IMR-90 (cell line): ENCODE measurements at regions not wholly inside any gene's neighbourhood (a gene's known extent, or its start where the extent isn't known, plus 50 kb on each side); places are given as distances from the start of the nearest gene placed in this dataset.
A peak's percentile ranks its signal among the peaks of the same experiment; 100 is the strongest.

Experiments
- ATAC-seq: fragments of 200-7000 bp; cut with Tn5 transposase; 2 replicates; pipeline ENCODE4 v1.9.1; 2020; ENCODE audit warnings: low read depth, mild to moderate bottlenecking, moderate library complexity
- BruUV-seq: library from RNA; stranded (reverse); fragments of 400-500 nt; replicated peaks from 2 replicates; lab custom pipeline; 2021; lab: Mats Ljungman, UMichigan
- CTCF ChIA-PET: fragments of 300-600 bp; formaldehyde crosslinking; extraction: SDS; loops from one replicate; lab custom pipeline; 2021; ENCODE audit warnings: antibody characterized with exemption; lab: Yijun Ruan, JAX
- POLR2A ChIA-PET: fragments of 300-600 bp; sonication (Branson Sonifier 250); formaldehyde crosslinking; loops from one replicate; lab custom pipeline; 2022; ENCODE audit warnings: antibody characterized with exemption; ENCODE audit not compliant: unreplicated experiment; lab: Charles Lee
- DNase-seq: peaks from one replicate; pipeline ENCODE4 v3.0.0; 2013
- H2AFZ ChIP-seq: replicated peaks from 2 replicates; pipeline ENCODE3; 2013; ENCODE audit warnings: low read length, mild to moderate bottlenecking; ENCODE audit not compliant: poor library complexity
- H2AK5ac ChIP-seq: 2 replicates; pipeline ENCODE4 v1.6.1; 2013; ENCODE audit warnings: low read depth, low read length, inconsistent platforms
- H2AK9ac ChIP-seq: replicated peaks from 2 replicates; pipeline ENCODE3; 2013; ENCODE audit warnings: mild to moderate bottlenecking, low read depth, low read length, moderate library complexity; ENCODE audit not compliant: poor library complexity
- H2BK120ac ChIP-seq: 2 replicates; pipeline ENCODE4 v1.6.1; 2013; ENCODE audit warnings: low read depth, low read length, inconsistent platforms
- H2BK15ac ChIP-seq: 3 replicates; pipeline ENCODE4 v1.6.1; 2013; ENCODE audit warnings: low read depth, low read length, inconsistent platforms
- H2BK20ac ChIP-seq: 2 replicates; pipeline ENCODE4 v1.6.1; 2013; ENCODE audit warnings: low read depth, mild to moderate bottlenecking, inconsistent platforms, low read length, moderate library complexity
- H2BK5ac ChIP-seq: 2 replicates; pipeline ENCODE4 v1.6.1; 2013; ENCODE audit warnings: mild to moderate bottlenecking, low read depth, low read length, inconsistent platforms; ENCODE audit not compliant: poor library complexity, severe bottlenecking
- H3K14ac ChIP-seq: replicated peaks from 2 replicates; pipeline ENCODE4 v1.6.1; 2013; ENCODE audit warnings: low read depth, low read length, inconsistent platforms
- H3K18ac ChIP-seq: 2 replicates; pipeline ENCODE4 v1.6.1; 2013; ENCODE audit warnings: low read depth, low read length, control low read depth
- H3K23ac ChIP-seq: 2 replicates; pipeline ENCODE4 v1.6.1; 2013; ENCODE audit warnings: low read depth, low read length, inconsistent platforms
- H3K27ac ChIP-seq: 2 replicates; pipeline ENCODE4 v1.5.1; 2013; ENCODE audit warnings: mild to moderate bottlenecking, control low read depth, low read length; ENCODE audit not compliant: insufficient read depth
- H3K27me3 ChIP-seq: 2 replicates; pipeline ENCODE4 v1.6.1; 2013; ENCODE audit warnings: low read length; ENCODE audit not compliant: control insufficient read depth, insufficient read depth
- H3K36me3 ChIP-seq: 2 replicates; pipeline ENCODE4 v1.6.1; 2013; ENCODE audit warnings: low read length, mixed read lengths; ENCODE audit not compliant: control insufficient read depth, insufficient read depth
- H3K4ac ChIP-seq: 2 replicates; pipeline ENCODE4 v1.6.1; 2013; ENCODE audit warnings: low read depth, low read length, inconsistent platforms
- H3K4me1 ChIP-seq: 2 replicates; pipeline ENCODE4 v1.6.1; 2013; ENCODE audit warnings: low read length, mixed read lengths; ENCODE audit not compliant: control insufficient read depth, insufficient read depth
- H3K4me2 ChIP-seq: 2 replicates; pipeline ENCODE4 v1.6.1; 2013; ENCODE audit warnings: low read depth, mild to moderate bottlenecking, control low read depth, low read length, moderate library complexity
- H3K4me3 ChIP-seq: 2 replicates; pipeline ENCODE4 v1.5.1; 2013; ENCODE audit warnings: low read depth, mild to moderate bottlenecking, control low read depth, low read length, moderate library complexity; ENCODE audit not compliant: insufficient read depth
- H3K56ac ChIP-seq: 2 replicates; pipeline ENCODE4 v1.6.1; 2013; ENCODE audit warnings: low read length, inconsistent platforms; ENCODE audit not compliant: insufficient read depth; ENCODE audit errors: extremely low read depth
- H3K79me1 ChIP-seq, 2 experiments: 2 replicates each; pipeline ENCODE4 v1.6.1; 2013; ENCODE audit warnings: low read length in 2 of 2, inconsistent platforms in 1 of 2, low read depth in 1 of 2
- H3K9ac ChIP-seq: 2 replicates; pipeline ENCODE4 v1.6.1; 2013; ENCODE audit warnings: low read depth, low read length, control low read depth
- H3K9me1 ChIP-seq: 2 replicates; pipeline ENCODE4 v1.6.1; 2013; ENCODE audit warnings: low read length, inconsistent platforms; ENCODE audit not compliant: insufficient read depth
- H3K9me3 ChIP-seq: 2 replicates; pipeline ENCODE4 v1.6.1; 2013; ENCODE audit warnings: low read length; ENCODE audit not compliant: control insufficient read depth, insufficient read depth
- H4K20me1 ChIP-seq: 2 replicates; pipeline ENCODE4 v1.6.1; 2013; ENCODE audit warnings: low read length, inconsistent platforms; ENCODE audit not compliant: insufficient read depth
- H4K5ac ChIP-seq: 2 replicates; pipeline ENCODE4 v1.6.1; 2013; ENCODE audit warnings: mild to moderate bottlenecking, low read depth, low read length, control low read depth
- H4K8ac ChIP-seq, 2 experiments: 2 replicates each; pipeline ENCODE4 v1.6.1; 2013; ENCODE audit warnings: low read depth in 2 of 2, low read length in 2 of 2, control low read depth in 1 of 2, inconsistent platforms in 1 of 2
- H4K91ac ChIP-seq: 2 replicates; pipeline ENCODE4 v1.6.1; 2013; ENCODE audit warnings: low read depth, low read length, inconsistent platforms; ENCODE audit not compliant: insufficient read depth
- BHLHE40 ChIP-seq: fragments of 150-350 bp; IDR thresholded peaks from 2 replicates; pipeline ENCODE4 v1.6.1; 2016; ENCODE audit warnings: mild to moderate bottlenecking, low read depth, low read length
- CEBPB ChIP-seq: IDR thresholded peaks from 2 replicates; pipeline ENCODE4 v1.6.1; 2012; ENCODE audit warnings: low read depth, low read length, improper control_type of control experiment
- FOS ChIP-seq: fragments of 150-350 bp; IDR thresholded peaks from 2 replicates; pipeline ENCODE4 v1.6.1; 2016; ENCODE audit warnings: low read depth, low read length
- MAFK ChIP-seq: IDR thresholded peaks from 2 replicates; pipeline ENCODE4 v1.6.1; 2012; ENCODE audit warnings: low read depth, low read length, improper control_type of control experiment
- NFE2L2 ChIP-seq: fragments of 150-350 bp; IDR thresholded peaks from 2 replicates; pipeline ENCODE4 v1.6.1; 2016; ENCODE audit warnings: low read depth, mild to moderate bottlenecking, low read length
- POLR2A ChIP-seq: IDR thresholded peaks from 2 replicates; pipeline ENCODE4 v1.6.1; 2012; ENCODE audit warnings: mild to moderate bottlenecking, low read depth, low read length
- RAD21 ChIP-seq: IDR thresholded peaks from 2 replicates; pipeline ENCODE4 v1.6.1; 2012; ENCODE audit warnings: low read length, improper control_type of control experiment
- RCOR1 ChIP-seq: IDR thresholded peaks from 2 replicates; pipeline ENCODE4 v1.6.1; 2012; ENCODE audit warnings: mild to moderate bottlenecking, low read length, improper control_type of control experiment; ENCODE audit not compliant: insufficient replicate concordance
- RFX5 ChIP-seq: IDR thresholded peaks from 2 replicates; pipeline ENCODE4 v1.8.0; 2012; ENCODE audit warnings: low read depth, mild to moderate bottlenecking, low read length, moderate library complexity
- SMC3 ChIP-seq: fragments of 150-350 bp; IDR thresholded peaks from 2 replicates; pipeline ENCODE4 v1.6.1; 2016; ENCODE audit warnings: low read depth, mild to moderate bottlenecking, antibody characterized with exemption, low read length, moderate library complexity
- WGBS, 2 experiments: methylation state at CpG; one replicate each; pipeline versions ENCODE4 v1.1.5 to v1.1.7; 2013; ENCODE audit warnings: missing lambda C conversion rate in 2 of 2; ENCODE audit not compliant: insufficient read length in 1 of 2; ENCODE audit errors: extremely low coverage in 2 of 2; 5-methylcytosine and 5-hydroxymethylcytosine counted together
- dilution Hi-C: fragments of 300-500 bp; cut with HindIII; formaldehyde crosslinking; loops from one replicate; pipeline ENCODE4 v1.14.3; 2018; ENCODE audit warnings: low sequenced_read_pairs; ENCODE audit not compliant: unreplicated experiment
- in situ Hi-C: fragments of 300-500 bp; cut with MboI; formaldehyde crosslinking; loops from 3 replicates; pipeline ENCODE4 v1.14.3; 2019; ENCODE audit warnings: low sequenced_read_pairs, inconsistent platforms, mixed read lengths
- intact Hi-C: fragments of 100-400 bp; cut with micrococcal nuclease; formaldehyde crosslinking; loops from 2 replicates; pipeline ENCODE4 v1.10.0; 2022
- TF ChIP-seq, protein P1 (sequence below): fragments of 150-350 bp; IDR thresholded peaks from 2 replicates; pipeline ENCODE4 v1.6.1; 2016; ENCODE audit warnings: low read depth, mild to moderate bottlenecking, low read length, moderate library complexity, borderline replicate concordance
- TF ChIP-seq, protein P2 (sequence below): fragments of 150-350 bp; IDR thresholded peaks from 2 replicates; pipeline ENCODE4 v1.6.1; 2017; ENCODE audit warnings: mild to moderate bottlenecking, antibody characterized with exemption, low read length, low read depth

DNA sequence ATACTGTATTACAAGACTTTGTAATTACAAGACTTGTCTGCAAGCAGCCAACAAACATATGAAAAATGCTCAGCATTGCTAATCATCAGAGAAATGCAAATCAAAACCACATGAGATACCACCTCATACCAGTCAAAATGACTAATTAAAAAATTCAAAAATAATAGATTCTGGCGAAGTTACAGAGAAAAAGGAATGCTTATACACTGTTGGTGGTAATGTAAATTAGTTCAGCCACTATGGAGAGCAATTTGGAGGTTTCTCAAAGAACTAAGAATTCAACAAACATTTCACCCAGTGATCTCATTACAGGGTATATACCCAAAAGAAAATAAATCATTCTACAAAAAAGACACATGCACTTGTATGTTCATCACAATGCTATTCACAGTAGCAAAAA lies 617.5 kb upstream of the CCDC54 start:
- no peaks in the 10 kb centered on the region for H3K4me1 ChIP-seq
- H3K36me3 ChIP-seq, result no peaks in the 10 kb centered on the region
- no peak overlapping the region for H3K18ac ChIP-seq
- dilution Hi-C loops (no loop called here), intact Hi-C loops (no loop called here), in situ Hi-C loops (no loop called here)
- H2AFZ ChIP-seq, result no peak overlapping the region
- H2AK5ac ChIP-seq, result no peak overlapping the region
- no peaks in the 10 kb centered on the region for H3K79me1 ChIP-seq
- no CpG with 5 or more reads among the region's 1 CpG for WGBS, 2 experiments
- H3K4ac ChIP-seq, result no peak overlapping the region
- no peak overlapping the region for H4K91ac ChIP-seq
- H3K4me3 ChIP-seq, result no peak overlapping the region
- no peak overlapping the region for H2BK120ac ChIP-seq
- no peak overlapping the region for H3K9ac ChIP-seq
- H4K8ac ChIP-seq, result no peak overlapping the region
- no peak overlapping the region for H2AK9ac ChIP-seq
- POLR2A ChIA-PET, result no interaction called here
- no peak overlapping the region for H2BK20ac ChIP-seq
- DNase-seq (peak; percentile 14), ATAC-seq (peak; percentile 27)
- no peaks in the 10 kb centered on the region for H3K27me3 ChIP-seq
- TF ChIP-seq SMC3 (no peak), MAFK (no peak), CEBPB (no peak), RFX5 (no peak), BHLHE40 (no peak), RCOR1 (no peak), FOS (no peak), POLR2A (no peak), RAD21 (no peak), NFE2L2 (no peak)
- TF ChIP-seq, protein P1, sequence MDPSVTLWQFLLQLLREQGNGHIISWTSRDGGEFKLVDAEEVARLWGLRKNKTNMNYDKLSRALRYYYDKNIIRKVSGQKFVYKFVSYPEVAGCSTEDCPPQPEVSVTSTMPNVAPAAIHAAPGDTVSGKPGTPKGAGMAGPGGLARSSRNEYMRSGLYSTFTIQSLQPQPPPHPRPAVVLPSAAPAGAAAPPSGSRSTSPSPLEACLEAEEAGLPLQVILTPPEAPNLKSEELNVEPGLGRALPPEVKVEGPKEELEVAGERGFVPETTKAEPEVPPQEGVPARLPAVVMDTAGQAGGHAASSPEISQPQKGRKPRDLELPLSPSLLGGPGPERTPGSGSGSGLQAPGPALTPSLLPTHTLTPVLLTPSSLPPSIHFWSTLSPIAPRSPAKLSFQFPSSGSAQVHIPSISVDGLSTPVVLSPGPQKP, result no peak
- TF ChIP-seq, protein P2, sequence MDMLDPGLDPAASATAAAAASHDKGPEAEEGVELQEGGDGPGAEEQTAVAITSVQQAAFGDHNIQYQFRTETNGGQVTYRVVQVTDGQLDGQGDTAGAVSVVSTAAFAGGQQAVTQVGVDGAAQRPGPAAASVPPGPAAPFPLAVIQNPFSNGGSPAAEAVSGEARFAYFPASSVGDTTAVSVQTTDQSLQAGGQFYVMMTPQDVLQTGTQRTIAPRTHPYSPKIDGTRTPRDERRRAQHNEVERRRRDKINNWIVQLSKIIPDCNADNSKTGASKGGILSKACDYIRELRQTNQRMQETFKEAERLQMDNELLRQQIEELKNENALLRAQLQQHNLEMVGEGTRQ, result no peak
- no peak overlapping the region for H4K5ac ChIP-seq
- 0 out of 2 replicates have a peak, but pooled peaks cover 2% of the 10 kb centered on the region for H3K9me1 ChIP-seq
- H3K14ac ChIP-seq, result no peak overlapping the region
- H3K4me2 ChIP-seq, result no peak overlapping the region
- no peak overlapping the region for H2BK15ac ChIP-seq
- no peak overlapping the region for H3K23ac ChIP-seq
- no peak overlapping the region for H2BK5ac ChIP-seq
- CTCF ChIA-PET, result no interaction called here
- no peak overlapping the region for H3K27ac ChIP-seq
- no TSS peak for BruUV-seq
- no peaks in the 10 kb centered on the region for H4K20me1 ChIP-seq
- no peaks in the 10 kb centered on the region; the same call in 1 of the 2 replicates for H3K9me3 ChIP-seq
- H3K56ac ChIP-seq, result no peak overlapping the region
